ENCODE measurements at regions not wholly inside any gene's neighbourhood (a gene's known extent, or its start where the extent isn't known, plus 50 kb on each side); places are given as distances from the start of the nearest gene placed in this dataset.

- no peak overlapping the region for H3K9ac ChIP-seq
- H3K79me2 ChIP-seq = no peaks in the 10 kb centered on the region
- peak overlapping the region; percentile 64 for H3K4me2 ChIP-seq (ENCODE audit: low read length)
- peak overlapping the region; percentile 44 for H3K4me3 ChIP-seq (ENCODE audit: low read depth, low read length)
- no peaks in the 10 kb centered on the region for H3K27me3 ChIP-seq (ENCODE audit: control insufficient read depth, insufficient read depth, low read length)
- H3K4me1 ChIP-seq = no peaks in the 10 kb centered on the region
- TF ChIP-seq CTCF (IDR thresholded peaks at IDR 0.05) = no peak
- no peaks in the 10 kb centered on the region for H3K9me3 ChIP-seq (ENCODE audit: control insufficient read depth, low read length)
- H3K27ac ChIP-seq = no peak overlapping the region
- peak overlapping the region; percentile 56 for H2AFZ ChIP-seq
- H3K36me3 ChIP-seq (ENCODE audit: control insufficient read depth, insufficient read depth, low read length) = no peaks in the 10 kb centered on the region
Measured at GRCh38 chr3:168249550-168250414, 154.1 kb upstream of the GOLIM4 start.

GRCh38 chr3:168249205-168249549 lies 153.5 kb upstream of the GOLIM4 start:
- peak overlapping the region; percentile 64 for H3K4me2 ChIP-seq (ENCODE audit: low read length)
- H2AFZ ChIP-seq = peak overlapping the region; percentile 56
- no peak overlapping the region for H3K9ac ChIP-seq

DNA sequence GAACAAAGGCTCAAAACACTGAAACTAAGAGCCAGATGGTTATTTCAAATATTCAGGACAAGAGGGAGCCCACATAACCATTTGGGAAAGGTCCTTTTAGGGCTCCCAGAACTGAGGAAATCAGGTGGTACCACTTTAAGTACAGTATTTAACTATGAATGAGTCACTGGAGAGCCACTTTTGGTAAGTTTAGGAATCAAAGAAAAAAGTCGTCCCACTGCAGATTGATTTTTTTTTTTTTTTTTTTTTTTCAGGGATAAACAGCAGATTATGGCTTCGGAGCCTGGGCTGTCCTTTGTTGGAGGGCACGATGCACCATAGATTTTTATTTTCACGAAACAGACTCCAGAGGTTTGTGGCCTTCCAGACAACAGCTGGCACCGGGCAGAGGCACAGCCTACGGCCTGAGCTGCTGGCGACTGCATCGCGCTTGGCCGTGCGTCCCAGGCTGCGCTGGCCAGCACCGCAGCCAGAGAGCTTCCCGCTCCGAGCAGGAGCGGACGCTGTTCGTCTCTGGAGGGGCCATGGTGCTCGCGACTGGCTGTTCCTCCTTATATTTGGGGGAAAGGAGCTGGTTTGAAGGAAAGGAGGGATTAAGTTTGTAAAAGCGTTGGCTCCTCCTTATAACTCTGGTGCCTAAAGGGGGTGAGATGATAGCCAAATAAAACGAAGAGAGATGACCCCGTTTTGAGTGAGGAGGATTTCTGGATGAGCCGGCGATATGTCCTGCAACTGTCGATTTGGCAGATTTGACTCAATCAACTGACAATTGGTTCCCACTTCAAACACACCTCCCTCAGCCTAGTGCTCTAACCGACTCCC lies 152.9 kb upstream of the GOLIM4 start:
- no peak overlapping the region for H3K27ac ChIP-seq
- no peak overlapping the region for H3K9ac ChIP-seq

More at GRCh38 chr3:168249205-168249549, 153.5 kb upstream of the GOLIM4 start:
- H3K4me1 ChIP-seq = no peaks in the 10 kb centered on the region
- TF ChIP-seq CTCF (IDR thresholded peaks at IDR 0.05) = no peak
- peak overlapping the region; percentile 44 for H3K4me3 ChIP-seq (ENCODE audit: low read depth, low read length)
- no peaks in the 10 kb centered on the region for H3K36me3 ChIP-seq (ENCODE audit: control insufficient read depth, insufficient read depth, low read length)
- H3K27me3 ChIP-seq (ENCODE audit: control insufficient read depth, insufficient read depth, low read length) = no peaks in the 10 kb centered on the region
- no peak overlapping the region for H3K27ac ChIP-seq
- H3K79me2 ChIP-seq = no peaks in the 10 kb centered on the region
- H3K9me3 ChIP-seq (ENCODE audit: control insufficient read depth, low read length) = no peaks in the 10 kb centered on the region

DNA sequence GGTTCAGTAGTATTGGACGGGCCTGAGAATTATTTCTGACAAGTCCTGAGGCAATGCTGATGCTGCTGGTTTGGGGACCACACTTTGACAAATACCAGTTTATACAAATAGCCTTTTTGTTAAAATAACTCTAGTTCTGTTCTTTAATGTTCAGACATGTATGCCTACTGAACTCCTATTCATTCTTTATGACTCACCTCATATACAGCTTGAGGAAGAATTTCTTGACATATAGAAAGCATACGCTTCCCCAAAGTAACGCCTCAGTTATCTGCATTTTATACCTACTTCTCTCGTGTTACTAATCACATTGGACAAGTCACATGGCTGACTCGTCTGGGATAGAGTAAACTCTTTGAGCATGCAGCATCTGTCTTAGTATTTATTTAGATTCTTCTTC lies 145.4 kb upstream of the GOLIM4 start:
- Histone ChIP-seq H3K9ac (no peak overlapping the region), H3K4me1 (no peaks in the 10 kb centered on the region), H3K27me3 (ENCODE audit: control insufficient read depth, insufficient read depth, low read length) (no peaks in the 10 kb centered on the region)

More for the DNA sequence above, 152.9 kb upstream of the GOLIM4 start:
- Histone ChIP-seq H3K9me3 (ENCODE audit: control insufficient read depth, low read length) (no peaks in the 10 kb centered on the region), H2AFZ (peak overlapping the region; percentile 56), H3K4me2 (ENCODE audit: low read length) (peak overlapping the region; percentile 64), H3K4me3 (ENCODE audit: low read depth, low read length) (peak overlapping the region; percentile 44), H3K4me1 (no peaks in the 10 kb centered on the region), H3K79me2 (no peaks in the 10 kb centered on the region), H3K36me3 (ENCODE audit: control insufficient read depth, insufficient read depth, low read length) (no peaks in the 10 kb centered on the region), H3K27me3 (ENCODE audit: control insufficient read depth, insufficient read depth, low read length) (no peaks in the 10 kb centered on the region)
- no peak for TF ChIP-seq CTCF (IDR thresholded peaks at IDR 0.05)

More for the DNA sequence above, 145.4 kb upstream of the GOLIM4 start:
- Histone ChIP-seq H3K4me2 (ENCODE audit: low read length) (no peak overlapping the region), H3K79me2 (no peaks in the 10 kb centered on the region), H3K9me3 (ENCODE audit: control insufficient read depth, low read length) (no peaks in the 10 kb centered on the region), H3K27ac (no peak overlapping the region), H3K36me3 (ENCODE audit: control insufficient read depth, insufficient read depth, low read length) (no peaks in the 10 kb centered on the region), H3K4me3 (ENCODE audit: low read depth, low read length) (no peak overlapping the region), H2AFZ (no peak overlapping the region)
- no peak for TF ChIP-seq CTCF (IDR thresholded peaks at IDR 0.05)

All from parathyroid adenoma (tissue), 2 donors.